Lower leg skin (tissue), 4 donors: ENCODE measurements at regions not wholly inside any gene's neighbourhood (a gene's known extent, or its start where the extent isn't known, plus 50 kb on each side); places are given as distances from the start of the nearest gene placed in this dataset.

ENCODE experiments used
- DNase-seq, 2 donors: peaks; one replicate each; pipeline ENCODE4 v3.0.0-alpha.2; 2019; ENCODE audit warnings: low spot score in 2 of 2
- H3K4me3 ChIP-seq: fragments of 200-600 bp; sonication (generic); 2 replicates; pipeline ENCODE4 v1.5.1; 2017; ENCODE audit warnings: mild to moderate bottlenecking, low read depth; ENCODE audit not compliant: poor library complexity, severe bottlenecking
- CTCF ChIP-seq, 3 donors: fragments of 450-650 bp; IDR thresholded peaks; one replicate each; pipeline ENCODE4 v1.5.1; 2016; ENCODE audit warnings: antibody characterized with exemption in 3 of 3, mild to moderate bottlenecking in 3 of 3, moderate library complexity in 2 of 3
- POLR2A ChIP-seq, 2 donors: fragments of 450-650 bp; IDR thresholded peaks; one replicate each; pipeline ENCODE4 v1.6.1; 2016 to 2017; ENCODE audit warnings: antibody characterized with exemption in 2 of 2, mild to moderate bottlenecking in 1 of 2, moderate library complexity in 1 of 2
- WGBS, 2 donors: methylation state at CpG; one replicate each; pipeline ENCODE4 v1.1.5; 2018; 5-methylcytosine and 5-hydroxymethylcytosine counted together
- intact Hi-C: fragments of 100-400 bp; cut with DNase I; formaldehyde crosslinking; loops from one replicate; pipeline ENCODE4 v1.15.0; 2023; ENCODE audit warnings: low total_unique reads

GRCh38 chr13:54989418-54989817, 1960.8 kb downstream of the OLFM4 start:
- DNase-seq, result no peak
- intact Hi-C loops, result no loop called here
- TF ChIP-seq CTCF (IDR thresholded peaks at IDR 0.05) (no peak), POLR2A (IDR thresholded peaks at IDR 0.05) (no peak)
- no peak overlapping the region for H3K4me3 ChIP-seq
- WGBS, 2 donors, result 86% methylated on average over 4 of the region's 4 CpGs

GRCh38 chr13:54999399-54999907, 1970.8 kb downstream of the OLFM4 start:
- intact Hi-C loops, result no loop called here
- no peak for TF ChIP-seq POLR2A (IDR thresholded peaks at IDR 0.05)
- no peak for TF ChIP-seq CTCF (IDR thresholded peaks at IDR 0.05)
- no peak for DNase-seq
- 85 to 87% methylated on average over 2 of the region's 2 CpGs for WGBS, 2 donors
- H3K4me3 ChIP-seq, result no peak overlapping the region

GRCh38 chr13:55000043-55000442, 1971.4 kb downstream of the OLFM4 start:
- 81 to 89% methylated on average over 3 of the region's 3 CpGs for WGBS, 2 donors
- intact Hi-C loops, result no loop called here
- H3K4me3 ChIP-seq, result no peak overlapping the region
- DNase-seq, result no peak
- no peak for TF ChIP-seq CTCF (IDR thresholded peaks at IDR 0.05)
- no peak for TF ChIP-seq POLR2A (IDR thresholded peaks at IDR 0.05)

- intact Hi-C loops, result no loop called here
- WGBS, 2 donors, result 85 to 87% methylated on average over 5 of the region's 5 CpGs
- DNase-seq, result no peak
- TF ChIP-seq CTCF (IDR thresholded peaks at IDR 0.05) (no peak), POLR2A (IDR thresholded peaks at IDR 0.05) (no peak)
- no peak overlapping the region for H3K4me3 ChIP-seq
Observed at GRCh38 chr13:55000844-55001243, 1972.2 kb downstream of the OLFM4 start.

GRCh38 chr13:55001881-55002280, 1973.3 kb downstream of the OLFM4 start:
- intact Hi-C loops, result no loop called here
- TF ChIP-seq CTCF (IDR thresholded peaks at IDR 0.05), result no peak
- TF ChIP-seq POLR2A (IDR thresholded peaks at IDR 0.05), result no peak
- H3K4me3 ChIP-seq, result no peak overlapping the region
- 83 to 93% methylated on average over 2 of the region's 2 CpGs for whole genome bisulfite sequencing, 2 donors
- DNase-seq, result no peak

GRCh38 chr13:55007681-55008080, 1979.1 kb downstream of the OLFM4 start:
- TF ChIP-seq POLR2A (IDR thresholded peaks at IDR 0.05) (no peak), CTCF (IDR thresholded peaks at IDR 0.05) (no peak)
- H3K4me3 ChIP-seq, result no peak overlapping the region
- intact Hi-C loops, result loop anchor here (1.0 kb wide), 1 partner anchor 37 kb away; no protein-coding TSS in a partner anchor
- WGBS, 2 donors, result 49 to 52% methylated on average over 2 of the region's 2 CpGs
- no peak for DNase-seq
